ENCODE measurements at regions not wholly inside any gene's neighbourhood (a gene's known extent, or its start where the extent isn't known, plus 50 kb on each side); places are given as distances from the start of the nearest gene placed in this dataset.
"Not testable (repeated sequence)": the region's sequence is repeated elsewhere in the genome, so short reads cannot be mapped to it uniquely, and the experiment has no call there.

- no peaks in the 10 kb centered on the region for H3K27me3 ChIP-seq (ENCODE audit: insufficient read depth, low read length)
- H3K4me1 ChIP-seq (ENCODE audit: insufficient read depth, low read length, severe bottlenecking), result no peaks in the 10 kb centered on the region
- no peaks in the 10 kb centered on the region for H3K36me3 ChIP-seq (ENCODE audit: insufficient read depth, low read length)
- H3K27ac ChIP-seq (ENCODE audit: low read depth, low read length, poor library complexity, severe bottlenecking), result no peak overlapping the region
- no peaks in the 10 kb centered on the region for H4K20me1 ChIP-seq (ENCODE audit: insufficient read depth, low read length)
- peaks cover 5% of the 10 kb centered on the region; the same call in 1 of the 2 replicates for H3K9me3 ChIP-seq (ENCODE audit: low read length)
- TF ChIP-seq, protein P1, sequence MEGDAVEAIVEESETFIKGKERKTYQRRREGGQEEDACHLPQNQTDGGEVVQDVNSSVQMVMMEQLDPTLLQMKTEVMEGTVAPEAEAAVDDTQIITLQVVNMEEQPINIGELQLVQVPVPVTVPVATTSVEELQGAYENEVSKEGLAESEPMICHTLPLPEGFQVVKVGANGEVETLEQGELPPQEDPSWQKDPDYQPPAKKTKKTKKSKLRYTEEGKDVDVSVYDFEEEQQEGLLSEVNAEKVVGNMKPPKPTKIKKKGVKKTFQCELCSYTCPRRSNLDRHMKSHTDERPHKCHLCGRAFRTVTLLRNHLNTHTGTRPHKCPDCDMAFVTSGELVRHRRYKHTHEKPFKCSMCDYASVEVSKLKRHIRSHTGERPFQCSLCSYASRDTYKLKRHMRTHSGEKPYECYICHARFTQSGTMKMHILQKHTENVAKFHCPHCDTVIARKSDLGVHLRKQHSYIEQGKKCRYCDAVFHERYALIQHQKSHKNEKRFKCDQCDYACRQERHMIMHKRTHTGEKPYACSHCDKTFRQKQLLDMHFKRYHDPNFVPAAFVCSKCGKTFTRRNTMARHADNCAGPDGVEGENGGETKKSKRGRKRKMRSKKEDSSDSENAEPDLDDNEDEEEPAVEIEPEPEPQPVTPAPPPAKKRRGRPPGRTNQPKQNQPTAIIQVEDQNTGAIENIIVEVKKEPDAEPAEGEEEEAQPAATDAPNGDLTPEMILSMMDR (IDR thresholded peaks at IDR 0.05; ENCODE audit: low read length), result no peak
- no peak for TF ChIP-seq EZH2 (IDR thresholded peaks at IDR 0.05; ENCODE audit: borderline replicate concordance, low read length)
- no peaks in the 10 kb centered on the region for H3K9me2 ChIP-seq (ENCODE audit: low read depth, low read length)
- no peaks in the 10 kb centered on the region for H3K79me2 ChIP-seq (ENCODE audit: insufficient read depth, low read length)
- H3K9ac ChIP-seq (ENCODE audit: low read length), result no peak overlapping the region
- H3K4me2 ChIP-seq (ENCODE audit: low read length), result no peak overlapping the region
- H2AFZ ChIP-seq (ENCODE audit: low read length), result no peak overlapping the region
- no peaks in the 10 kb centered on the region for H3F3A ChIP-seq (ENCODE audit: insufficient read depth, low read length)
- H3K4me3 ChIP-seq (ENCODE audit: low read depth, low read length, poor library complexity, severe bottlenecking), result no peak overlapping the region
Measured at GRCh38 chr2:120646994-120647393, 88.7 kb upstream of the GLI2 start.

DNA sequence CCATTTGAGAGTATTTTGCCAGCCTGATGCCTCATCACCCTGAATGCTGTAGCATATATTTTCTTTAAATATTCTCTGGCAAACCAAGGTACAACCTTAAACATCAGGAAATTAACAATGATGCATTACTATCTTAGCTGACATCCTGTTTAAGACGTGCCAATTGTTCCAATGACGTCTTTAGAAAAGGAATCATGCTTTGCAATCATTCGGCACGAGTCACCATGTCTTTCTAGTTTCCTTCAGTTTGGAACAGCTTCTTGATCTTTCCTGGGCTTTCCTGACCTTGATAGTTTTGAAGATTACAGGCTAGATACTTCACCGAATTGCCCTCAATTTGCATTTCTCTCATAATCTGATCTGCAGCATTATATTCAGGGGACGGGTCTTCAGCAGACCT lies 88.2 kb upstream of the GLI2 start:
- H3K4me1 ChIP-seq (ENCODE audit: insufficient read depth, low read length, severe bottlenecking), result no peaks in the 10 kb centered on the region
- no peak overlapping the region for H3K4me2 ChIP-seq (ENCODE audit: low read length)
- H3K9me3 ChIP-seq (ENCODE audit: low read length), result peaks cover 5% of the 10 kb centered on the region; the same call in 1 of the 2 replicates
- H3K4me3 ChIP-seq (ENCODE audit: low read depth, low read length, poor library complexity, severe bottlenecking), result no peak overlapping the region
- no peak overlapping the region for H3K27ac ChIP-seq (ENCODE audit: low read depth, low read length, poor library complexity, severe bottlenecking)
- H3K9me2 ChIP-seq (ENCODE audit: low read depth, low read length), result no peaks in the 10 kb centered on the region
- no peaks in the 10 kb centered on the region for H3K79me2 ChIP-seq (ENCODE audit: insufficient read depth, low read length)
- no peak overlapping the region for H3K9ac ChIP-seq (ENCODE audit: low read length)
- TF ChIP-seq EZH2 (IDR thresholded peaks at IDR 0.05; ENCODE audit: borderline replicate concordance, low read length), result no peak
- TF ChIP-seq, protein P1 (IDR thresholded peaks at IDR 0.05; ENCODE audit: low read length), result no peak
- H3F3A ChIP-seq (ENCODE audit: insufficient read depth, low read length), result no peaks in the 10 kb centered on the region
- no peak overlapping the region for H2AFZ ChIP-seq (ENCODE audit: low read length)
- no peaks in the 10 kb centered on the region for H3K27me3 ChIP-seq (ENCODE audit: insufficient read depth, low read length)
- H4K20me1 ChIP-seq (ENCODE audit: insufficient read depth, low read length), result no peaks in the 10 kb centered on the region
- no peaks in the 10 kb centered on the region for H3K36me3 ChIP-seq (ENCODE audit: insufficient read depth, low read length)

- not testable (repeated sequence) for H3K79me2 ChIP-seq (ENCODE audit: insufficient read depth, low read length); H2AFZ ChIP-seq (ENCODE audit: low read length); H3K27ac ChIP-seq (ENCODE audit: low read depth, low read length, poor library complexity, severe bottlenecking); H3F3A ChIP-seq (ENCODE audit: insufficient read depth, low read length); H3K9ac ChIP-seq (ENCODE audit: low read length); H3K27me3 ChIP-seq (ENCODE audit: insufficient read depth, low read length); H3K9me3 ChIP-seq (ENCODE audit: low read length); H3K4me2 ChIP-seq (ENCODE audit: low read length); H3K36me3 ChIP-seq (ENCODE audit: insufficient read depth, low read length); H3K4me1 ChIP-seq (ENCODE audit: insufficient read depth, low read length, severe bottlenecking); H3K4me3 ChIP-seq (ENCODE audit: low read depth, low read length, poor library complexity, severe bottlenecking); H4K20me1 ChIP-seq (ENCODE audit: insufficient read depth, low read length); H3K9me2 ChIP-seq (ENCODE audit: low read depth, low read length)
Measured at GRCh38 chr2:120649381-120649780, 86.3 kb upstream of the GLI2 start.

DNA sequence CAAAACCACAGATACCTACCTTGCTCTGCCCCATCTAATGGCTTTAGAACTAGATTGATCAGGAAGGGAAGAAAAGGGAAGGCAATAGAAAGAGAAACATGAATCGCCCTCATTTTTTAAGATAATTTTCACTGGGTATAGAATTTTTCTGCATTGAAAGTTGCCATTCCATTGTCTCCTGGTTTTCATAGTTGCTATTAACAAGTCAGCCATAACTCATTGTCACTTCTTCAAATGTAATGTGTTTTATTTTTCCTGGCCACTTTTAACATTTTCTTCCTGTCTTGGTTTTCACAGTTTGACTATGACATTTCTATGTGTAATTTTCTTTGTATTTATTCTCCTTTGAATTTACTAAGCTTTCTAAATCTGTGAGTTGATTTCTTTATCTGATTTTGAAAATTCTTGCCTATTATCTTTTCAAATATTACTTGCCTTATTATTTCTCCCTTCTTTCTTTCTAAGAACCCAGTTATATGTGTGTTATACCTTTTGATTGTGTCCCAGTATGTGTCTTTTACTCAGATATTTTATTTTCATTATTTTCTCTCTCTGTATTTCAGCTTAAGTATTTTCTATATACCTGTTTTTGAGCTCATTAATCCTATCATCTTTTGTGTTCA lies 85.5 kb upstream of the GLI2 start:
- Histone ChIP-seq H3K36me3 (ENCODE audit: insufficient read depth, low read length) (no peaks in the 10 kb centered on the region), H2AFZ (ENCODE audit: low read length) (no peak overlapping the region), H3F3A (ENCODE audit: insufficient read depth, low read length) (no peaks in the 10 kb centered on the region), H3K9me2 (ENCODE audit: low read depth, low read length) (no peaks in the 10 kb centered on the region), H3K79me2 (ENCODE audit: insufficient read depth, low read length) (no peaks in the 10 kb centered on the region), H3K4me1 (ENCODE audit: insufficient read depth, low read length, severe bottlenecking) (no peaks in the 10 kb centered on the region), H3K4me3 (ENCODE audit: low read depth, low read length, poor library complexity, severe bottlenecking) (no peak overlapping the region), H3K27me3 (ENCODE audit: insufficient read depth, low read length) (no peaks in the 10 kb centered on the region), H4K20me1 (ENCODE audit: insufficient read depth, low read length) (no peaks in the 10 kb centered on the region), H3K4me2 (ENCODE audit: low read length) (no peak overlapping the region), H3K27ac (ENCODE audit: low read depth, low read length, poor library complexity, severe bottlenecking) (no peak overlapping the region), H3K9ac (ENCODE audit: low read length) (no peak overlapping the region), H3K9me3 (ENCODE audit: low read length) (peaks cover 5% of the 10 kb centered on the region; the same call in 1 of the 2 replicates)
- no peak for TF ChIP-seq EZH2 (IDR thresholded peaks at IDR 0.05; ENCODE audit: borderline replicate concordance, low read length)
- TF ChIP-seq, protein P1 (IDR thresholded peaks at IDR 0.05; ENCODE audit: low read length), result no peak

Measured in OCI-LY1 (cell line).